HepG2 (cell line): ENCODE measurements at regions not wholly inside any gene's neighbourhood (a gene's known extent, or its start where the extent isn't known, plus 50 kb on each side); places are given as distances from the start of the nearest gene placed in this dataset.

Experiments
- GABPB1 ChIP-seq: IDR thresholded peaks from 2 replicates; pipeline ENCODE4 v1.6.1; 2016; ENCODE audit warnings: mild to moderate bottlenecking, missing genetic modification reagents, moderate library complexity, missing compliant biosample characterization
- KLF13 ChIP-seq: sonication (generic); formaldehyde crosslinking; IDR thresholded peaks from 2 replicates; pipeline ENCODE4 v1.4.0; 2020; ENCODE audit warnings: mild to moderate bottlenecking, missing genetic modification reagents
- MEIS1 ChIP-seq: sonication (generic); formaldehyde crosslinking; IDR thresholded peaks from 2 replicates; pipeline ENCODE4 v1.9.0; 2021; ENCODE audit warnings: mild to moderate bottlenecking, missing genetic modification reagents, moderate library complexity, borderline replicate concordance
- PLRG1 ChIP-seq: fragments of 450-650 bp; conservative IDR thresholded peaks from 2 replicates; pipeline ENCODE4 v1.6.1; 2016
- SIX4 ChIP-seq: sonication (generic); formaldehyde crosslinking; IDR thresholded peaks from 2 replicates; pipeline ENCODE4 v1.4.0; 2020; ENCODE audit warnings: missing genetic modification reagents
- SP2 ChIP-seq: sonication (generic); formaldehyde crosslinking; IDR thresholded peaks from 2 replicates; pipeline ENCODE4 v1.5.1; 2020; ENCODE audit warnings: mild to moderate bottlenecking, missing genetic modification reagents
- SRY ChIP-seq: sonication (generic); formaldehyde crosslinking; IDR thresholded peaks from 2 replicates; pipeline ENCODE4 v1.8.0; 2022; ENCODE audit warnings: mild to moderate bottlenecking, missing genetic modification reagents
- TARDBP ChIP-seq: sonication (generic); formaldehyde crosslinking; IDR thresholded peaks from 2 replicates; pipeline ENCODE4 v1.8.0; 2022; ENCODE audit warnings: mild to moderate bottlenecking, missing genetic modification reagents
- TBX3 ChIP-seq: fragments of 450-650 bp; IDR thresholded peaks from 2 replicates; pipeline ENCODE4 v1.6.1; 2017; ENCODE audit warnings: antibody characterized with exemption, mild to moderate bottlenecking, inconsistent platforms, borderline replicate concordance
- ZNF563 ChIP-seq: sonication (generic); formaldehyde crosslinking; IDR thresholded peaks from 2 replicates; pipeline ENCODE4 v1.8.0; 2022; ENCODE audit warnings: mild to moderate bottlenecking, moderate library complexity, missing genetic modification reagents
- ZNF567 ChIP-seq: sonication (generic); formaldehyde crosslinking; IDR thresholded peaks from 2 replicates; pipeline ENCODE4 v1.8.1; 2023; ENCODE audit warnings: mild to moderate bottlenecking, missing genetic modification reagents, borderline replicate concordance
- ZNF709 ChIP-seq: sonication (generic); formaldehyde crosslinking; IDR thresholded peaks from 2 replicates; pipeline ENCODE4 v1.5.0; 2020; ENCODE audit warnings: mild to moderate bottlenecking, missing genetic modification reagents
- ZNF781 ChIP-seq: sonication (generic); formaldehyde crosslinking; IDR thresholded peaks from 2 replicates; pipeline ENCODE4 v1.5.1; 2020; ENCODE audit warnings: borderline replicate concordance, mild to moderate bottlenecking, missing genetic modification reagents; ENCODE audit errors: not compliant biosample characterization
- ZNF841 ChIP-seq: sonication (generic); formaldehyde crosslinking; IDR thresholded peaks from 2 replicates; pipeline ENCODE4 v1.8.1; 2023; ENCODE audit warnings: missing genetic modification reagents, borderline replicate concordance
- ZSCAN31 ChIP-seq: sonication (generic); formaldehyde crosslinking; IDR thresholded peaks from 2 replicates; pipeline ENCODE4 v1.5.0; 2020; ENCODE audit warnings: low read depth, mild to moderate bottlenecking, missing genetic modification reagents
- TF ChIP-seq, protein P1 (sequence below): sonication (generic); formaldehyde crosslinking; IDR thresholded peaks from 2 replicates; pipeline ENCODE4 v1.8.0; 2022; ENCODE audit warnings: mild to moderate bottlenecking, missing genetic modification reagents, borderline replicate concordance
- TF ChIP-seq, protein P2 (sequence below): sonication (generic); formaldehyde crosslinking; conservative IDR thresholded peaks from 2 replicates; pipeline ENCODE4 v1.4.0; 2020; ENCODE audit warnings: missing genetic modification reagents
- TF ChIP-seq, protein P3 (sequence below): sonication (generic); formaldehyde crosslinking; IDR thresholded peaks from 2 replicates; pipeline ENCODE4 v1.4.0; 2020; ENCODE audit warnings: missing genetic modification reagents, borderline replicate concordance
- TF ChIP-seq, protein P4 (sequence below): sonication (generic); formaldehyde crosslinking; IDR thresholded peaks from 2 replicates; pipeline ENCODE4 v1.4.0; 2020; ENCODE audit warnings: missing genetic modification reagents
- TF ChIP-seq, protein P5 (sequence below): sonication (generic); formaldehyde crosslinking; IDR thresholded peaks from 2 replicates; pipeline ENCODE4 v1.4.0; 2020; ENCODE audit warnings: missing genetic modification reagents
- TF ChIP-seq, protein P6 (sequence below): sonication (generic); formaldehyde crosslinking; IDR thresholded peaks from 2 replicates; pipeline ENCODE4 v1.9.0; 2021; ENCODE audit warnings: missing genetic modification reagents, borderline replicate concordance

DNA sequence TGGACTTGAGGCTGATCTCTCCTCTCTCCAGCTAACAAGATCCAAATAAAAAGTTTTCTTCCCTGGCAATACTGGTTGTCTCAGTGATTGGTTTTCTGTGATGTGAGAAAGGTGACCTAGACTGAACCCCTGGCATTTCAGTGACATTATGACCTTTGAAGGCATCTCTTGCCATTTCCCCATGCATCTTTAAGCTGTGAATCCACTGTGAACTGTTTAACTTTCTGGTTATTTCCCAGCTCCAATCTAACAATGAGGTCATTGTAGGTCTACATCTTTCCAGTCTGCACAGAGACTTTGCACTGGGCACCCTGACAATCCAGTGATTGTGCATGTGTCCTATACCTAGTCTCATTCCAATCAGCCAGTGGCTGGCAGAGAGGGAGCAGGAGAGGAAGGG, 155.9 kb upstream of the NUDT4 start (continued):
- TF ChIP-seq, protein P1, sequence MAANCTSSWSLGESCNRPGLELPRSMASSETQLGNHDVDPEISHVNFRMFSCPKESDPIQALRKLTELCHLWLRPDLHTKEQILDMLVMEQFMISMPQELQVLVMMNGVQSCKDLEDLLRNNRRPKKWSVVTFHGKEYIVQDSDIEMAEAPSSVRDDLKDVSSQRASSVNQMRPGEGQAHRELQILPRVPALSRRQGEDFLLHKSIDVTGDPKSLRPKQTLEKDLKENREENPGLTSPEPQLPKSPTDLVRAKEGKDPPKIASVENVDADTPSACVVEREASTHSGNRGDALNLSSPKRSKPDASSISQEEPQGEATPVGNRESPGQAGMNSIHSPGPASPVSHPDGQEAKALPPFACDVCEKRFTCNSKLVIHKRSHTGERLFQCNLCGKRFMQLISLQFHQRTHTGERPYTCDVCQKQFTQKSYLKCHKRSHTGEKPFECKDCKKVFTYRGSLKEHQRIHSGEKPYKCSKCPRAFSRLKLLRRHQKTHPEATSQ (CRISPR knock-in tag), result no peak
- TF ChIP-seq ZNF709 (CRISPR knock-in tag) (no peak), ZNF841 (CRISPR knock-in tag) (no peak), SIX4 (CRISPR knock-in tag) (no peak), ZNF563 (no peak), SRY (CRISPR knock-in tag) (no peak), SP2 (CRISPR knock-in tag) (no peak), TARDBP (no peak), KLF13 (CRISPR knock-in tag) (no peak), MEIS1 (CRISPR knock-in tag) (no peak), PLRG1 (no peak), ZSCAN31 (CRISPR knock-in tag) (no peak), ZNF567 (CRISPR knock-in tag) (no peak), TBX3 (no peak), ZNF781 (CRISPR knock-in tag) (no peak), GABPB1 (CRISPR knock-in tag) (no peak)
- TF ChIP-seq, protein P2, sequence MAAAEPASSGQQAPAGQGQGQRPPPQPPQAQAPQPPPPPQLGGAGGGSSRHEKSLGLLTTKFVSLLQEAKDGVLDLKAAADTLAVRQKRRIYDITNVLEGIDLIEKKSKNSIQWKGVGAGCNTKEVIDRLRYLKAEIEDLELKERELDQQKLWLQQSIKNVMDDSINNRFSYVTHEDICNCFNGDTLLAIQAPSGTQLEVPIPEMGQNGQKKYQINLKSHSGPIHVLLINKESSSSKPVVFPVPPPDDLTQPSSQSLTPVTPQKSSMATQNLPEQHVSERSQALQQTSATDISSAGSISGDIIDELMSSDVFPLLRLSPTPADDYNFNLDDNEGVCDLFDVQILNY (CRISPR knock-in tag), result no peak
- TF ChIP-seq, protein P3, sequence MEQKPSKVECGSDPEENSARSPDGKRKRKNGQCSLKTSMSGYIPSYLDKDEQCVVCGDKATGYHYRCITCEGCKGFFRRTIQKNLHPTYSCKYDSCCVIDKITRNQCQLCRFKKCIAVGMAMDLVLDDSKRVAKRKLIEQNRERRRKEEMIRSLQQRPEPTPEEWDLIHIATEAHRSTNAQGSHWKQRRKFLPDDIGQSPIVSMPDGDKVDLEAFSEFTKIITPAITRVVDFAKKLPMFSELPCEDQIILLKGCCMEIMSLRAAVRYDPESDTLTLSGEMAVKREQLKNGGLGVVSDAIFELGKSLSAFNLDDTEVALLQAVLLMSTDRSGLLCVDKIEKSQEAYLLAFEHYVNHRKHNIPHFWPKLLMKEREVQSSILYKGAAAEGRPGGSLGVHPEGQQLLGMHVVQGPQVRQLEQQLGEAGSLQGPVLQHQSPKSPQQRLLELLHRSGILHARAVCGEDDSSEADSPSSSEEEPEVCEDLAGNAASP (CRISPR knock-in tag), result peak; percentile 96; the same call in 1 of the 2 replicates
- TF ChIP-seq, protein P4, sequence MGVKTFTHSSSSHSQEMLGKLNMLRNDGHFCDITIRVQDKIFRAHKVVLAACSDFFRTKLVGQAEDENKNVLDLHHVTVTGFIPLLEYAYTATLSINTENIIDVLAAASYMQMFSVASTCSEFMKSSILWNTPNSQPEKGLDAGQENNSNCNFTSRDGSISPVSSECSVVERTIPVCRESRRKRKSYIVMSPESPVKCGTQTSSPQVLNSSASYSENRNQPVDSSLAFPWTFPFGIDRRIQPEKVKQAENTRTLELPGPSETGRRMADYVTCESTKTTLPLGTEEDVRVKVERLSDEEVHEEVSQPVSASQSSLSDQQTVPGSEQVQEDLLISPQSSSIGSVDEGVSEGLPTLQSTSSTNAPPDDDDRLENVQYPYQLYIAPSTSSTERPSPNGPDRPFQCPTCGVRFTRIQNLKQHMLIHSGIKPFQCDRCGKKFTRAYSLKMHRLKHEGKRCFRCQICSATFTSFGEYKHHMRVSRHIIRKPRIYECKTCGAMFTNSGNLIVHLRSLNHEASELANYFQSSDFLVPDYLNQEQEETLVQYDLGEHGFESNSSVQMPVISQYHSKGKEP (CRISPR knock-in tag), result no peak
- TF ChIP-seq, protein P5, sequence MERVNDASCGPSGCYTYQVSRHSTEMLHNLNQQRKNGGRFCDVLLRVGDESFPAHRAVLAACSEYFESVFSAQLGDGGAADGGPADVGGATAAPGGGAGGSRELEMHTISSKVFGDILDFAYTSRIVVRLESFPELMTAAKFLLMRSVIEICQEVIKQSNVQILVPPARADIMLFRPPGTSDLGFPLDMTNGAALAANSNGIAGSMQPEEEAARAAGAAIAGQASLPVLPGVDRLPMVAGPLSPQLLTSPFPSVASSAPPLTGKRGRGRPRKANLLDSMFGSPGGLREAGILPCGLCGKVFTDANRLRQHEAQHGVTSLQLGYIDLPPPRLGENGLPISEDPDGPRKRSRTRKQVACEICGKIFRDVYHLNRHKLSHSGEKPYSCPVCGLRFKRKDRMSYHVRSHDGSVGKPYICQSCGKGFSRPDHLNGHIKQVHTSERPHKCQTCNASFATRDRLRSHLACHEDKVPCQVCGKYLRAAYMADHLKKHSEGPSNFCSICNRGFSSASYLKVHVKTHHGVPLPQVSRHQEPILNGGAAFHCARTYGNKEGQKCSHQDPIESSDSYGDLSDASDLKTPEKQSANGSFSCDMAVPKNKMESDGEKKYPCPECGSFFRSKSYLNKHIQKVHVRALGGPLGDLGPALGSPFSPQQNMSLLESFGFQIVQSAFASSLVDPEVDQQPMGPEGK, result no peak
- TF ChIP-seq, protein P6, sequence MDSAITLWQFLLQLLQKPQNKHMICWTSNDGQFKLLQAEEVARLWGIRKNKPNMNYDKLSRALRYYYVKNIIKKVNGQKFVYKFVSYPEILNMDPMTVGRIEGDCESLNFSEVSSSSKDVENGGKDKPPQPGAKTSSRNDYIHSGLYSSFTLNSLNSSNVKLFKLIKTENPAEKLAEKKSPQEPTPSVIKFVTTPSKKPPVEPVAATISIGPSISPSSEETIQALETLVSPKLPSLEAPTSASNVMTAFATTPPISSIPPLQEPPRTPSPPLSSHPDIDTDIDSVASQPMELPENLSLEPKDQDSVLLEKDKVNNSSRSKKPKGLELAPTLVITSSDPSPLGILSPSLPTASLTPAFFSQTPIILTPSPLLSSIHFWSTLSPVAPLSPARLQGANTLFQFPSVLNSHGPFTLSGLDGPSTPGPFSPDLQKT, result no peak
